Naive thymus-derived CD4-positive, alpha-beta T cell (primary cell): ENCODE measurements at regions not wholly inside any gene's neighbourhood (a gene's known extent, or its start where the extent isn't known, plus 50 kb on each side); places are given as distances from the start of the nearest gene placed in this dataset.
"Not testable (repeated sequence)": the region's sequence is repeated elsewhere in the genome, so short reads cannot be mapped to it uniquely, and the experiment has no call there.

ENCODE experiments used
- ATAC-seq: fragments of 150-1000 bp; cut with Tn5 transposase; 2 replicates; pipeline ENCODE4 v1.10.0; 2021; ENCODE audit warnings: mild to moderate bottlenecking, moderate library complexity
- CTCF ChIA-PET: fragments of 350-600 bp; sonication (Branson Sonifier 250); formaldehyde crosslinking; loops from one replicate; lab custom pipeline; 2021; ENCODE audit warnings: antibody characterized with exemption; lab: Charles Lee
- POLR2A ChIA-PET: fragments of 350-600 bp; sonication (Branson Sonifier 250); formaldehyde crosslinking; loops from one replicate; lab custom pipeline; 2021; ENCODE audit warnings: antibody characterized with exemption, inconsistent platforms; lab: Charles Lee
- DNase-seq, 9 donors: peaks; one replicate each; pipeline versions ENCODE4 v3.0.0 to v3.0.0-alpha.2; 2020 to 2022; ENCODE audit warnings: mixed read lengths in 1 of 9
- H3K27ac ChIP-seq: one replicate; pipeline ENCODE4 v1.7.0; 2013; ENCODE audit warnings: mild to moderate bottlenecking, low read depth, low read length, moderate library complexity
- H3K27me3 ChIP-seq, 2 donors: one replicate each; pipeline ENCODE4 v1.7.0; 2013; ENCODE audit warnings: low read length in 2 of 2, mild to moderate bottlenecking in 2 of 2, moderate library complexity in 2 of 2; ENCODE audit not compliant: control insufficient read depth in 2 of 2, insufficient read depth in 2 of 2
- H3K36me3 ChIP-seq, 3 experiments: 1 replicate in 2 of 3; 2 replicates in 1 of 3; pipeline ENCODE4 v1.7.0; 2013; ENCODE audit warnings: low read length in 3 of 3, mild to moderate bottlenecking in 3 of 3, moderate library complexity in 1 of 3; ENCODE audit not compliant: insufficient read depth in 3 of 3, control insufficient read depth in 2 of 3
- H3K4me1 ChIP-seq, 2 donors: one replicate each; pipeline ENCODE4 v1.7.0; 2013; ENCODE audit warnings: low read length in 2 of 2, mild to moderate bottlenecking in 2 of 2, moderate library complexity in 1 of 2; ENCODE audit not compliant: control insufficient read depth in 2 of 2, insufficient read depth in 2 of 2
- H3K4me3 ChIP-seq: 2 replicates; pipeline ENCODE4 v1.7.0; 2013; ENCODE audit warnings: mild to moderate bottlenecking, low read length
- H3K9me3 ChIP-seq, 3 experiments: 1 replicate in 2 of 3; 2 replicates in 1 of 3; pipeline ENCODE4 v1.7.0; 2013; ENCODE audit warnings: low read length in 3 of 3; ENCODE audit not compliant: control insufficient read depth in 2 of 3
- H3K27ac Mint-ChIP-seq, 9 donors: one replicate each; pipeline ENCODE4 v1.8.0; 2020 to 2022; ENCODE audit warnings: mixed read lengths in 9 of 9, mild to moderate bottlenecking in 8 of 9, moderate library complexity in 5 of 9, inconsistent platforms in 2 of 9
- H3K27me3 Mint-ChIP-seq, 5 donors: one replicate each; pipeline ENCODE4 v1.8.0; 2021 to 2022; ENCODE audit warnings: mixed read lengths in 5 of 5, mild to moderate bottlenecking in 1 of 5
- H3K36me3 Mint-ChIP-seq, 5 donors: one replicate each; pipeline ENCODE4 v1.8.0; 2020 to 2022; ENCODE audit warnings: mixed read lengths in 5 of 5, mild to moderate bottlenecking in 3 of 5, inconsistent platforms in 1 of 5
- H3K4me1 Mint-ChIP-seq, 7 donors: one replicate each; pipeline ENCODE4 v1.8.0; 2020 to 2022; ENCODE audit warnings: mixed read lengths in 7 of 7, mild to moderate bottlenecking in 3 of 7, inconsistent platforms in 1 of 7
- H3K4me3 Mint-ChIP-seq, 10 donors: one replicate each; pipeline ENCODE4 v1.8.0; 2020 to 2022; ENCODE audit warnings: mild to moderate bottlenecking in 10 of 10, mixed read lengths in 10 of 10, moderate library complexity in 6 of 10, inconsistent platforms in 2 of 10
- H3K9me3 Mint-ChIP-seq, 11 donors: one replicate each; pipeline ENCODE4 v1.8.0; 2020 to 2022; ENCODE audit warnings: mixed read lengths in 11 of 11, mild to moderate bottlenecking in 4 of 11, inconsistent platforms in 1 of 11, moderate library complexity in 1 of 11
- intact Hi-C, 2 donors: fragments of 100-400 bp; cut with micrococcal nuclease; formaldehyde crosslinking; loops; one replicate each; pipeline ENCODE4 v1.15.1; 2023

DNA sequence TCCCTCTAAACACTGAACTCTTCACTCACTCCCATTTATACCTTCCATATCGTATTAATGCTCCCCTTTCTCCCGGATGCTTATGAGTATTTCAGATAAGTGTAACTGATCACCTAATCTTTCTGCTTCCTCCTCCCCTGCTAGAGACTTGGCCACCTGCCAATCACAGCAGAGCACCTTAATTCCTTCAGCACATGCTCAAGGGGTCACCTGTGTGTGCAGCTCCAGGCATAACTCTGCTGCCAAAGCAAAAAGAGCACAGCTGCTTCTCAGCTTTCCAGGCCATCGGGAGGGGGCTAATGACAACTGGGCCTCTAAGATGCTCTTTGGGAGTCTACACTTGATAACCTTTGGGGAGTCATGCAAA is 106.9 kb upstream of the DYRK2 start:
- Histone ChIP-seq H3K36me3 (no peaks in the 10 kb centered on the region), H3K27ac (no peak overlapping the region), H3K4me1 (peaks cover 4 to 20% of the 10 kb centered on the region in 2 donors), H3K27me3 (no peaks in the 10 kb centered on the region), H3K4me3 (no peak overlapping the region), H3K9me3 (no peaks in the 10 kb centered on the region)
- DNase-seq (peak in 7 of 9 donors; percentile 18 to 59 (median 48)), ATAC-seq (no peak)
- peaks cover 0 to 5% (median 0%) of the 10 kb centered on the region in 5 donors for H3K27me3 Mint-ChIP-seq
- intact Hi-C loops, result loop anchor here in 1 of 2 donors (5.0 kb wide), 1 partner anchor 36 kb away; no protein-coding TSS in a partner anchor
- ChIA-PET POLR2A (interaction anchor here (0.8 to 2.3 kb wide), 4 partner anchors 22 to 99 kb away, joined by 3 to 5 read pairs (median 3); no protein-coding TSS in a partner anchor), CTCF (no interaction called here)
- H3K27ac Mint-ChIP-seq, result peak overlapping the region in 8 of 9 donors; percentile 38 to 79 (median 66)
- no peaks in the 10 kb centered on the region for H3K36me3 Mint-ChIP-seq
- peaks cover 10 to 56% (median 48%) of the 10 kb centered on the region in 7 donors for H3K4me1 Mint-ChIP-seq
- H3K9me3 Mint-ChIP-seq, result no peaks in the 10 kb centered on the region
- peak overlapping the region in 8 of 10 donors; percentile 2 to 79 (median 12) for H3K4me3 Mint-ChIP-seq

DNA sequence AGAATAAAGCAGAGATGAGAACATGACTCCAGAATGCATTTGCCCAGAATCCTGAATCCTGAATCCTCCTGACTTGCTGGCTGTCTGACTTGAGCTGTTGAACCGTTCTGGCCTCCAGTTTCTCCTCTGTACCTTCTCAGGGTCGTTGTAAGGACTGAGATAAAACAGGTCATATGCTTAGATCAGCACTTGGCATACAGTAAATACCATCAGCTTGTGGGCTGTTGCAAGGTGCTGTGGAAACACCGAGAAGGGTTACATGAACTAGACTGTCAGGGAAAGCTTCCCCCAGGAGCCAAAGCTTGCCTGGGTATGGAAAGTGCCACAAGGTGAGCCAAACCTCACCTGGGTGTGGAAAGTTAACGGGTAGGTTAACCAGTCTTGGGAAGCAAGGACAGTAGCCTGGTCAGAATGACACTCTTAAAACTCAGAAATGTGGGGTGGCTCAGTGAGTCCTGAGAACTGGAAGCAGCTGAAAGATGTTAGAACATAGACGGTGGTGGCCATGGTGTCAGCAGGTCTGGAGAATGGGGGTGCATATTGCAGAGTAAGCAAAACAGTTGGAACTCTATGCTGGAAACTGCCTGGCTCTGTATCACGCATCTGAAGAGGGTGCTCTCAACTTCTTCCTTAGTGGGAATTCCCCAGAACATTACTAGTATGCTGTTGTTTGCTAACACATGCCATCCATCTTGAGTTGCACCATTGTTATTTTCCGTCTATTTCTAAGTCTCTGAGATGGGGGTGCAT is 105.3 kb upstream of the DYRK2 start:
- Histone ChIP-seq H3K4me3 (no peak overlapping the region), H3K27me3 (no peaks in the 10 kb centered on the region), H3K36me3 (no peaks in the 10 kb centered on the region), H3K4me1 (peaks cover 4 to 20% of the 10 kb centered on the region in 2 donors), H3K27ac (no peak overlapping the region), H3K9me3 (no peaks in the 10 kb centered on the region)
- CTCF ChIA-PET, result interaction anchor here (0.6 kb wide), 1 partner anchor 110 kb away, joined by 3 read pairs; no protein-coding TSS in a partner anchor
- intact Hi-C loops, result loop anchor here in 1 of 2 donors (5.0 kb wide), 1 partner anchor 34 kb away; no protein-coding TSS in a partner anchor
- Mint-ChIP-seq H3K9me3 (no peaks in the 10 kb centered on the region), H3K4me3 (no peak overlapping the region), H3K4me1 (peaks cover 10 to 63% (median 54%) of the 10 kb centered on the region in 7 donors), H3K36me3 (no peaks in the 10 kb centered on the region), H3K27me3 (peaks cover 0 to 5% (median 0%) of the 10 kb centered on the region in 5 donors), H3K27ac (peak overlapping the region in 1 of 9 donors; percentile 37)
- POLR2A ChIA-PET, result interaction anchor here (0.9 to 1.7 kb wide), 2 partner anchors 11 to 35 kb away, joined by 3 to 6 read pairs; no protein-coding TSS in a partner anchor
- DNase-seq, result no peak
- no peak for ATAC-seq

DNA sequence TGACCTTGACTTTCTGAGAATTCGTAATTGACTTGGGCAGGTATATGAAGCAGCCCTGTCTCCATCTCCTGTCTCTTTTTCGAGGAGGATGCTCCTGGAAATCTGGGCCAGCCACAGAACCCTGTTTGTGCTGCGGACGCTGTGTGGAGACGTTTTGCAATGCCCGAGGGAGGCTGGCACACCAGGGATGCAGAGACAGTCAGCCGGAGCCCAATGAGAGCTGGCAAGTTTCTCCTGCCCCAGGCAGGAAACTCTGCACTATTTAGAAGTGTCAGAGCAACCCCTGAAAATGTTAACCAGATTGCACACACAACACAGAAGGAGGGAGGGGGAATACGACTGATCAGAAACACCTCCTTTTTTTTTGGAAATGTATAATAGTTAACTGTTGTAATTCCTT is 103.2 kb upstream of the DYRK2 start:
- peaks cover 4 to 20% of the 10 kb centered on the region in 2 donors for H3K4me1 ChIP-seq
- no peaks in the 10 kb centered on the region for H3K9me3 ChIP-seq
- intact Hi-C loops, result no loop called here
- ATAC-seq, result no peak
- Mint-ChIP-seq H3K9me3 (no peaks in the 10 kb centered on the region), H3K4me1 (peaks cover 10 to 57% (median 51%) of the 10 kb centered on the region in 7 donors), H3K27ac (peak overlapping the region in 2 of 9 donors; percentile 41 to 51), H3K4me3 (peak overlapping the region in 6 of 10 donors; percentile 6 to 69 (median 52)), H3K36me3 (no peaks in the 10 kb centered on the region), H3K27me3 (peaks cover 0 to 3% (median 0%) of the 10 kb centered on the region in 5 donors)
- no peaks in the 10 kb centered on the region for H3K27me3 ChIP-seq
- DNase-seq, result peak in 1 of 9 donors; percentile 15
- ChIA-PET POLR2A (interaction anchor here (0.6 to 1.2 kb wide), 7 partner anchors 13 to 105 kb away, joined by 3 to 6 read pairs (median 3); no protein-coding TSS in a partner anchor), CTCF (no interaction called here)
- H3K4me3 ChIP-seq, result no peak overlapping the region
- no peak overlapping the region for H3K27ac ChIP-seq
- H3K36me3 ChIP-seq, result no peaks in the 10 kb centered on the region

DNA sequence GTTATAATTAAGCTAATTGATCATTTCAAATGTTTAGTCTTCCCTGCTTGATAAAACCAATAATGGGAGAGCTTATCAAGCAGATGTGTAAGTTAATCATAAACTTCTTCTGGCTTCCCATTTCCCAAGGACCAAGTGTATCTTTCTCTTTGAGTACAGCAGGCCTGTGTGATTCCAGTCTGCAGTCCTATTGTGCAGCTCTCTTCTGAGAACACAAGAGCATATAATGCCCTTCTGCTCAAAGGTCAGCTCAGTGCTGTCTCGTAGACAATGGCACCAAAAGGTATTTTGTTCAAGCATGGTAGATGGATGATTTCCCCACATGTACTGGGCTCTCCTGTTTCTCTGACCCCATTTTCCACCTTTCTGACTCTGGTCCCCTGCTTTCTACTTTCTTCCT is 101.8 kb upstream of the DYRK2 start:
- no peak overlapping the region for H3K27ac ChIP-seq
- H3K9me3 ChIP-seq, result no peaks in the 10 kb centered on the region
- H3K27me3 ChIP-seq, result no peaks in the 10 kb centered on the region
- Mint-ChIP-seq H3K4me1 (peaks cover 2 to 49% (median 37%) of the 10 kb centered on the region in 7 donors), H3K36me3 (peaks cover 0 to 9% (median 0%) of the 10 kb centered on the region in 5 donors), H3K9me3 (peaks cover 0 to 10% (median 2%) of the 10 kb centered on the region in 11 donors), H3K27me3 (peaks cover 0 to 6% (median 0%) of the 10 kb centered on the region in 5 donors), H3K27ac (peak overlapping the region in 1 of 9 donors; percentile 5), H3K4me3 (peak overlapping the region in 1 of 10 donors; percentile 1)
- ChIA-PET CTCF (interaction anchor here (0.7 to 1.4 kb wide), 2 partner anchors 11 to 104 kb away, joined by 3 read pairs; no protein-coding TSS in a partner anchor), POLR2A (interaction anchor here (1.0 to 1.4 kb wide), 2 partner anchors 17 to 32 kb away, joined by 3 to 4 read pairs; no protein-coding TSS in a partner anchor)
- no peak for DNase-seq
- H3K4me3 ChIP-seq, result no peak overlapping the region
- H3K4me1 ChIP-seq, result peaks cover 4 to 11% of the 10 kb centered on the region in 2 donors
- intact Hi-C loops, result no loop called here
- no peaks in the 10 kb centered on the region for H3K36me3 ChIP-seq
- no peak for ATAC-seq

DNA sequence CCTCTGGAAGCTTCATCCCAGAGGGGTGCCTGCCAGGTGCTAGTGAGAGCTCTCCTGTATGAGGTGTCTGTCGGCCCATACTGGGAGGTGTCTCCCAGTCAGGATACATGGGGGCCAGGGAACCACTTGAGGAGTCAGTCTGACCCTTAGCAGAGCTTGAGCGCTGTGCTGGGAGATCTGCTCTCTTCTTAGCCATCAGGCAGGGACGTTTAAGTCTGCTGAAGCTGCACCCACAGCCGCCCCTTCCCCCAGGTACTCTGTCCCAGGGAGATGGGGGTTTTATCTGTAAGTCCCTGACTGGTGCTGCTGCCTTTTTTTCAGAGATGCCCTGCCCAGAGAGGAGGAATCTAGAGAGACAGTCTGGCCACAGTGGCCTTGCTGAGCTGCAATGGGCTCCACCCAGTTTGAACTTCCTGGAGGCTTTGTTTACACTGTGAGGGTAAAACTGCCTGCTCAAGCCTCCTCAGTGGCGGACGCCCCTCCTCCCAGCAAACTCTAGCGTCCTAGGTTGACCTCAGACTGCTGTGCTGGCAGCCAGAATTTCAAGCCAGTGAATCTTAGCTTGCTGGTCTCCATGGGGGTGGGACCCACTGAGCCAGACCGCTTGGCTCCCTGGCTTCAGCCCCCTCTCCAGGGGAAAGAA is 93.3 kb upstream of the DYRK2 start:
- Mint-ChIP-seq H3K4me3 (peak overlapping the region in 7 of 10 donors; percentile 8 to 71 (median 59)), H3K36me3 (peaks cover 0 to 13% (median 6%) of the 10 kb centered on the region in 5 donors), H3K4me1 (peaks cover 3 to 19% (median 8%) of the 10 kb centered on the region in 7 donors), H3K9me3 (peaks cover 0 to 18% (median 8%) of the 10 kb centered on the region in 11 donors), H3K27ac (peak overlapping the region in 5 of 9 donors; percentile 58 to 89 (median 76))
- H3K4me3 ChIP-seq, H3K27ac ChIP-seq, H3K36me3 ChIP-seq, H3K27me3 ChIP-seq, H3K9me3 ChIP-seq, H3K27me3 Mint-ChIP-seq: not testable (repeated sequence)
- H3K4me1 ChIP-seq, result peaks cover 17% of the 10 kb centered on the region in 2 donors
- POLR2A ChIA-PET, result interaction anchor here (0.8 to 3.1 kb wide), 11 partner anchors 12 to 95 kb away, joined by 3 to 11 read pairs (median 6); partner anchors contain the start of gene DYRK2
- CTCF ChIA-PET, result interaction anchor here (0.6 to 1.2 kb wide), 5 partner anchors 19 to 383 kb away, joined by 3 read pairs; no protein-coding TSS in a partner anchor
- ATAC-seq (peak; percentile 67), DNase-seq (peak in 6 of 9 donors; percentile 24 to 51 (median 38))
- intact Hi-C loops, result loop anchor here in 1 of 2 donors (2.0 to 5.0 kb wide), 3 partner anchors 16 to 76 kb away; no protein-coding TSS in a partner anchor

DNA sequence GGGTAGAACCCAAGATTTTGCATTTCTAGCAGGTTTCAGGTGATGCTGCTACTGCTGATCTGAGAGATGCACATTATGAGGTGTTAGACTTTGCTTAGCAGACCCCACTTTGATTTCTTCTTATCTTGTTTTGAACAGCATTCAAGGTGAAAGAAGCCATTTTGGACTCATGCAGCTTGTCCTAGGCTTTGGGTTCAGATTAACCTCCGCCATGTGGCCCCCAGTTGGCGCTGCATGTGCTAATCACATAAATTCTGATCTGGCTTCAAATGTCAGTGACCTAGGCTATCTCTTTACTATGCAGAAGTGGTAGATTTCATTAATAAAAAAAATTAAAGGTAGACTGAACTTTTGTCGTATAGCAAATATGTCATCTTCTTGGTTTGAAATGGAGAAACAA is 89.8 kb upstream of the DYRK2 start:
- intact Hi-C loops, result loop anchor here in 1 of 2 donors (1.0 to 5.0 kb wide), 2 partner anchors 13 to 41 kb away; no protein-coding TSS in a partner anchor
- no peak overlapping the region for H3K4me3 Mint-ChIP-seq

More for the DNA sequence above, 89.8 kb upstream of the DYRK2 start:
- Mint-ChIP-seq H3K4me1 (peaks cover 3 to 19% (median 8%) of the 10 kb centered on the region in 7 donors), H3K27ac (peak overlapping the region in 1 of 9 donors; percentile 13), H3K9me3 (peaks cover 0 to 27% (median 7%) of the 10 kb centered on the region in 11 donors), H3K36me3 (peaks cover 3 to 10% (median 5%) of the 10 kb centered on the region in 5 donors), H3K27me3 (peaks cover 0 to 15% (median 0%) of the 10 kb centered on the region in 5 donors)
- CTCF ChIA-PET, result interaction anchor here (1.0 kb wide), 1 partner anchor 72 kb away, joined by 3 read pairs; no protein-coding TSS in a partner anchor
- H3K27ac ChIP-seq, result no peak overlapping the region
- no peak for DNase-seq
- no peak for ATAC-seq
- H3K9me3 ChIP-seq, result no peaks in the 10 kb centered on the region
- POLR2A ChIA-PET, result interaction anchor here (0.7 to 2.1 kb wide), 3 partner anchors 10 to 20 kb away, joined by 3 to 13 read pairs (median 4); no protein-coding TSS in a partner anchor
- H3K27me3 ChIP-seq, result no peaks in the 10 kb centered on the region
- H3K4me3 ChIP-seq, result no peak overlapping the region
- peaks cover 17% of the 10 kb centered on the region in 2 donors for H3K4me1 ChIP-seq
- no peaks in the 10 kb centered on the region for H3K36me3 ChIP-seq
